Suprapubic skin (tissue), 4 donors: ENCODE measurements at regions not wholly inside any gene's neighbourhood (a gene's known extent, or its start where the extent isn't known, plus 50 kb on each side); places are given as distances from the start of the nearest gene placed in this dataset.

Experiments
- CTCF ChIP-seq, 2 donors: fragments of 200-600 bp in 1 of 2; fragments of 450-650 bp in 1 of 2; sonication (generic) in 1 of 2; IDR thresholded peaks; one replicate each; pipeline ENCODE4 v1.5.1; 2016 to 2019; ENCODE audit warnings: antibody characterized with exemption in 2 of 2, mild to moderate bottlenecking in 1 of 2, moderate library complexity in 1 of 2
- POLR2A ChIP-seq, 2 donors: fragments of 450-650 bp; IDR thresholded peaks; one replicate each; pipeline ENCODE4 v1.6.1; 2017; ENCODE audit warnings: antibody characterized with exemption in 2 of 2, mild to moderate bottlenecking in 2 of 2, moderate library complexity in 2 of 2
- POLR2AphosphoS5 ChIP-seq, 3 donors: sonication (generic); formaldehyde crosslinking; IDR thresholded peaks; one replicate each; pipeline ENCODE4 v1.6.1; 2017; ENCODE audit warnings: antibody characterized with exemption in 3 of 3

- TF ChIP-seq POLR2AphosphoS5 (IDR thresholded peaks at IDR 0.05) (no peak), POLR2A (IDR thresholded peaks at IDR 0.05) (no peak), CTCF (IDR thresholded peaks at IDR 0.05) (no peak)
Observed at GRCh38 chr15:96414875-96415274, 84.4 kb downstream of the NR2F2 start.
